CD14-positive monocyte (primary cell): ENCODE measurements at regions not wholly inside any gene's neighbourhood (a gene's known extent, or its start where the extent isn't known, plus 50 kb on each side); places are given as distances from the start of the nearest gene placed in this dataset.
A peak's percentile ranks its signal among the peaks of the same experiment; 100 is the strongest.

Experiments
- DNase-seq, 3 donors: peaks; one replicate each; pipeline ENCODE4 v3.0.0-alpha.2; 2011 to 2022
- H2AFZ ChIP-seq: 2 replicates; pipeline ENCODE4 v1.6.0; 2012; ENCODE audit warnings: mild to moderate bottlenecking, low read depth, low read length, inconsistent platforms; ENCODE audit not compliant: insufficient read depth, poor library complexity, severe bottlenecking
- H3K27ac ChIP-seq, 2 donors: 1 replicate in 1 of 2; 2 replicates in 1 of 2; pipeline ENCODE4 v1.5.1; 2012 to 2013; ENCODE audit warnings: low read length in 2 of 2, control low read depth in 1 of 2, inconsistent platforms in 1 of 2, low read depth in 1 of 2, mild to moderate bottlenecking in 1 of 2
- H3K27me3 ChIP-seq, 2 donors: one replicate each; pipeline versions ENCODE4 v1.6.0 to v1.6.1; 2011 to 2013; ENCODE audit warnings: low read length in 2 of 2; ENCODE audit not compliant: control insufficient read depth in 2 of 2, insufficient read depth in 2 of 2
- H3K36me3 ChIP-seq, 2 donors: replicated peaks in 1 of 2; 1 replicate in 1 of 2; 2 replicates in 1 of 2; pipeline versions ENCODE4 v1.5.1 to v1.6.1; 2012 to 2013; ENCODE audit warnings: low read length in 2 of 2, control low read depth in 1 of 2, inconsistent platforms in 1 of 2, mild to moderate bottlenecking in 1 of 2; ENCODE audit not compliant: insufficient read depth in 2 of 2, control insufficient read depth in 1 of 2
- H3K4me1 ChIP-seq, 2 donors: 1 replicate in 1 of 2; 2 replicates in 1 of 2; pipeline versions ENCODE4 v1.5.1 to v1.6.1; 2012 to 2013; ENCODE audit warnings: low read length in 2 of 2, control low read depth in 1 of 2, inconsistent platforms in 1 of 2, mild to moderate bottlenecking in 1 of 2, moderate library complexity in 1 of 2; ENCODE audit not compliant: insufficient read depth in 2 of 2, control insufficient read depth in 1 of 2
- H3K4me2 ChIP-seq: replicated peaks from 2 replicates; pipeline ENCODE3; 2012; ENCODE audit warnings: low read length, moderate library complexity, mild to moderate bottlenecking; ENCODE audit not compliant: poor library complexity, severe bottlenecking; ENCODE audit errors: extremely low read depth
- H3K4me3 ChIP-seq, 3 experiments: fragments of 200-600 bp in 1 of 3; sonication (generic) in 1 of 3; replicated peaks in 1 of 3; 1 replicate in 2 of 3; 2 replicates in 1 of 3; pipeline ENCODE4 v1.5.1; 2011 to 2013; ENCODE audit warnings: low read length in 3 of 3, mild to moderate bottlenecking in 3 of 3, control low read depth in 2 of 3, low read depth in 2 of 3, inconsistent platforms in 1 of 3, moderate library complexity in 1 of 3
- H3K79me2 ChIP-seq: 2 replicates; pipeline ENCODE4 v1.6.0; 2012; ENCODE audit warnings: mild to moderate bottlenecking, control low read depth, inconsistent platforms, low read length, moderate library complexity; ENCODE audit not compliant: insufficient read depth
- H3K9ac ChIP-seq: 2 replicates; pipeline ENCODE4 v1.6.0; 2017; ENCODE audit warnings: low read length, mild to moderate bottlenecking; ENCODE audit not compliant: insufficient read depth, poor library complexity, severe bottlenecking
- H3K9me3 ChIP-seq, 2 donors: replicated peaks in 1 of 2; 1 replicate in 1 of 2; 2 replicates in 1 of 2; pipeline versions ENCODE4 v1.5.1 to v1.6.1; 2012 to 2013; ENCODE audit warnings: low read length in 2 of 2, control low read depth in 1 of 2; ENCODE audit not compliant: control insufficient read depth in 1 of 2, insufficient read depth in 1 of 2
- H4K20me1 ChIP-seq: 2 replicates; pipeline ENCODE4 v1.6.0; 2012; ENCODE audit warnings: mild to moderate bottlenecking, low read length, control low read depth, moderate library complexity; ENCODE audit not compliant: insufficient read depth
- H3K27ac Mint-ChIP-seq, 7 donors: one replicate each; pipeline ENCODE4 v1.8.0; 2020; ENCODE audit warnings: mild to moderate bottlenecking in 7 of 7, mixed read lengths in 7 of 7, moderate library complexity in 6 of 7, inconsistent platforms in 2 of 7
- H3K27me3 Mint-ChIP-seq, 3 donors: one replicate each; pipeline ENCODE4 v1.8.0; 2021 to 2022; ENCODE audit warnings: low read depth in 3 of 3, mild to moderate bottlenecking in 3 of 3, mixed read lengths in 3 of 3, moderate library complexity in 3 of 3, inconsistent platforms in 1 of 3
- H3K36me3 Mint-ChIP-seq, 2 donors: one replicate each; pipeline ENCODE4 v1.8.0; 2020; ENCODE audit warnings: mixed read lengths in 2 of 2, inconsistent platforms in 1 of 2, mild to moderate bottlenecking in 1 of 2
- H3K4me1 Mint-ChIP-seq: one replicate; pipeline ENCODE4 v1.8.0; 2020; ENCODE audit warnings: mild to moderate bottlenecking, mixed read lengths
- H3K4me3 Mint-ChIP-seq, 2 donors: one replicate each; pipeline ENCODE4 v1.8.0; 2020; ENCODE audit warnings: mild to moderate bottlenecking in 2 of 2, mixed read lengths in 2 of 2, moderate library complexity in 1 of 2
- H3K9me3 Mint-ChIP-seq, 7 donors: one replicate each; pipeline ENCODE4 v1.8.0; 2020 to 2022; ENCODE audit warnings: mixed read lengths in 7 of 7, mild to moderate bottlenecking in 6 of 7, moderate library complexity in 6 of 7, inconsistent platforms in 2 of 7
- CTCF ChIP-seq: fragments of 200-600 bp; IDR thresholded peaks from one replicate; pipeline ENCODE4 v1.8.0; 2022; ENCODE audit warnings: antibody characterized with exemption, mild to moderate bottlenecking
- WGBS: methylation state at CpG from one replicate; pipeline ENCODE4 v1.1.5; 2013; ENCODE audit warnings: missing lambda C conversion rate; ENCODE audit not compliant: insufficient coverage; 5-methylcytosine and 5-hydroxymethylcytosine counted together
- intact Hi-C, 2 donors: fragments of 100-400 bp; cut with micrococcal nuclease; formaldehyde crosslinking; loops; one replicate each; pipeline versions ENCODE4 v1.15.0 to v1.15.1; 2023

- peaks cover 0 to 2% (median 0%) of the 10 kb centered on the region in 3 donors for H3K27me3 Mint-ChIP-seq
Observed at GRCh38 chr2:82797469-82797868, 1661.6 kb downstream of the SUCLG1 start.

GRCh38 chr2:82796132-82796531, 1662.9 kb downstream of the SUCLG1 start:
- Histone ChIP-seq H3K4me3 (no peak overlapping the region), H2AFZ (no peak overlapping the region), H4K20me1 (no peaks in the 10 kb centered on the region), H3K4me2 (no peak overlapping the region), H3K79me2 (no peaks in the 10 kb centered on the region), H3K27me3 (no peaks in the 10 kb centered on the region), H3K9ac (no peak overlapping the region), H3K9me3 (peaks cover 0 to 9% of the 10 kb centered on the region in 2 donors), H3K27ac (no peak overlapping the region), H3K4me1 (no peaks in the 10 kb centered on the region), H3K36me3 (no peaks in the 10 kb centered on the region)
- H3K4me1 Mint-ChIP-seq: no peaks in the 10 kb centered on the region
- WGBS: no CpG with 5 or more reads among the region's 1 CpG
- H3K4me3 Mint-ChIP-seq: no peak overlapping the region
- H3K27ac Mint-ChIP-seq: no peak overlapping the region
- peaks cover 0 to 2% (median 0%) of the 10 kb centered on the region in 3 donors for H3K27me3 Mint-ChIP-seq
- intact Hi-C loops: no loop called here
- peaks cover 0 to 8% (median 3%) of the 10 kb centered on the region in 7 donors for H3K9me3 Mint-ChIP-seq
- TF ChIP-seq CTCF: no peak
- H3K36me3 Mint-ChIP-seq: no peaks in the 10 kb centered on the region
- DNase-seq: no peak

More at GRCh38 chr2:82797469-82797868, 1661.6 kb downstream of the SUCLG1 start:
- Histone ChIP-seq H3K79me2 (no peaks in the 10 kb centered on the region), H3K36me3 (no peaks in the 10 kb centered on the region), H3K4me2 (no peak overlapping the region), H3K27me3 (no peaks in the 10 kb centered on the region), H3K27ac (no peak overlapping the region), H2AFZ (no peak overlapping the region), H3K4me3 (no peak overlapping the region), H3K4me1 (no peaks in the 10 kb centered on the region), H4K20me1 (no peaks in the 10 kb centered on the region), H3K9ac (no peak overlapping the region), H3K9me3 (peaks cover under 1 to 9% of the 10 kb centered on the region in 2 donors)
- no peak for TF ChIP-seq CTCF
- Mint-ChIP-seq H3K4me1 (no peaks in the 10 kb centered on the region), H3K9me3 (peaks cover 0 to 8% (median 3%) of the 10 kb centered on the region in 7 donors), H3K27ac (peak overlapping the region in 1 of 7 donors; percentile 14), H3K36me3 (no peaks in the 10 kb centered on the region), H3K4me3 (no peak overlapping the region)
- intact Hi-C loops: no loop called here
- no peak for DNase-seq
- WGBS: 100% methylated on average over 1 of the region's 3 CpGs
